SK-N-SH treated with all-trans-retinoic acid at 6 μM for 48 hours (cell line): ENCODE measurements at regions not wholly inside any gene's neighbourhood (a gene's known extent, or its start where the extent isn't known, plus 50 kb on each side); places are given as distances from the start of the nearest gene placed in this dataset.

Experiments
- ATAC-seq: fragments of 200-7000 bp; cut with Tn5 transposase; 3 replicates; pipeline ENCODE4 v1.9.1; 2020; ENCODE audit warnings: mild to moderate bottlenecking, moderate library complexity
- ARNTL ChIP-seq: fragments of 450-650 bp; formaldehyde crosslinking; IDR thresholded peaks from 2 replicates; pipeline ENCODE4 v1.5.0; 2020; ENCODE audit warnings: low read depth, mild to moderate bottlenecking, moderate library complexity, borderline replicate concordance
- BACH2 ChIP-seq: fragments of 250-450 bp; sonication (Bioruptor Pico); IDR thresholded peaks from 2 replicates; pipeline ENCODE4 v1.9.0; 2021; ENCODE audit warnings: mild to moderate bottlenecking, borderline replicate concordance
- CREB5 ChIP-seq: fragments of 250-450 bp; sonication (Bioruptor Pico); IDR thresholded peaks from 2 replicates; pipeline ENCODE4 v1.5.1; 2020; ENCODE audit warnings: low read depth, mild to moderate bottlenecking, moderate library complexity
- CSDC2 ChIP-seq: fragments of 250-450 bp; sonication (Bioruptor Pico); IDR thresholded peaks from 2 replicates; pipeline ENCODE4 v1.5.0; 2020; ENCODE audit warnings: mild to moderate bottlenecking, moderate library complexity
- CSRNP3 ChIP-seq: fragments of 250-450 bp; sonication (Bioruptor Pico); IDR thresholded peaks from 2 replicates; pipeline ENCODE4 v1.5.1; 2021; ENCODE audit warnings: mild to moderate bottlenecking, moderate library complexity
- ESRRG ChIP-seq: fragments of 250-450 bp; sonication (Bioruptor Pico); IDR thresholded peaks from 2 replicates; pipeline ENCODE4 v1.6.1; 2021; ENCODE audit warnings: mild to moderate bottlenecking
- GLIS3 ChIP-seq: fragments of 250-450 bp; sonication (Bioruptor Pico); IDR thresholded peaks from 2 replicates; pipeline ENCODE4 v1.5.0; 2020; ENCODE audit warnings: mild to moderate bottlenecking, moderate library complexity
- ISL1 ChIP-seq: fragments of 250-450 bp; sonication (Bioruptor Pico); IDR thresholded peaks from 2 replicates; pipeline ENCODE4 v2.1.2; 2022; ENCODE audit warnings: mild to moderate bottlenecking, moderate library complexity
- OSR1 ChIP-seq: fragments of 250-450 bp; sonication (Bioruptor Pico); IDR thresholded peaks from 2 replicates; pipeline ENCODE4 v1.8.0; 2022; ENCODE audit warnings: moderate library complexity, mild to moderate bottlenecking, inconsistent platforms
- PATZ1 ChIP-seq: fragments of 250-450 bp; sonication (Bioruptor Pico); IDR thresholded peaks from 2 replicates; pipeline ENCODE4 v1.8.0; 2020; ENCODE audit warnings: mild to moderate bottlenecking, moderate library complexity, borderline replicate concordance
- POU6F1 ChIP-seq: fragments of 250-450 bp; sonication (Bioruptor Pico); IDR thresholded peaks from 2 replicates; pipeline ENCODE4 v1.8.0; 2021; ENCODE audit warnings: low read depth, mild to moderate bottlenecking, moderate library complexity, borderline replicate concordance
- PPARA ChIP-seq: fragments of 250-450 bp; sonication (Bioruptor Pico); IDR thresholded peaks from 2 replicates; pipeline ENCODE4 v1.5.0; 2020; ENCODE audit warnings: mild to moderate bottlenecking, borderline replicate concordance
- RARB ChIP-seq: fragments of 250-450 bp; sonication (Bioruptor Pico); IDR thresholded peaks from 2 replicates; pipeline ENCODE4 v1.8.0; 2021; ENCODE audit warnings: mild to moderate bottlenecking, moderate library complexity
- SNAI2 ChIP-seq: fragments of 250-450 bp; sonication (Bioruptor Pico); IDR thresholded peaks from 2 replicates; pipeline ENCODE4 v1.5.0; 2020; ENCODE audit warnings: mild to moderate bottlenecking, moderate library complexity
- TCF4 ChIP-seq: fragments of 250-450 bp; sonication (Bioruptor Pico); IDR thresholded peaks from 2 replicates; pipeline ENCODE4 v1.8.0; 2021; ENCODE audit warnings: mild to moderate bottlenecking, moderate library complexity, borderline replicate concordance
- TOX ChIP-seq: fragments of 250-450 bp; sonication (Bioruptor Pico); IDR thresholded peaks from 2 replicates; pipeline ENCODE4 v1.8.0; 2021; ENCODE audit warnings: mild to moderate bottlenecking, moderate library complexity, borderline replicate concordance
- TSHZ2 ChIP-seq: fragments of 250-450 bp; sonication (Bioruptor Pico); IDR thresholded peaks from 2 replicates; pipeline ENCODE4 v1.5.0; 2020; ENCODE audit warnings: mild to moderate bottlenecking, moderate library complexity
- ZC3H10 ChIP-seq: fragments of 250-450 bp; sonication (Bioruptor Pico); IDR thresholded peaks from 2 replicates; pipeline ENCODE4 v1.5.1; 2021; ENCODE audit warnings: mild to moderate bottlenecking, moderate library complexity
- ZFP3 ChIP-seq: fragments of 250-450 bp; sonication (Bioruptor Pico); IDR thresholded peaks from 2 replicates; pipeline ENCODE4 v1.5.0; 2020; ENCODE audit warnings: mild to moderate bottlenecking, moderate library complexity
- ZFP30 ChIP-seq: fragments of 450-650 bp; formaldehyde crosslinking; IDR thresholded peaks from 2 replicates; pipeline ENCODE4 v1.5.0; 2022; ENCODE audit warnings: mild to moderate bottlenecking, moderate library complexity
- ZNF565 ChIP-seq: fragments of 450-650 bp; formaldehyde crosslinking; conservative IDR thresholded peaks from 2 replicates; pipeline ENCODE4 v1.5.0; 2020; ENCODE audit warnings: low read depth, mild to moderate bottlenecking, moderate library complexity
- ZNF70 ChIP-seq: fragments of 450-650 bp; formaldehyde crosslinking; IDR thresholded peaks from 2 replicates; pipeline ENCODE4 v1.5.0; 2020; ENCODE audit warnings: mild to moderate bottlenecking, moderate library complexity
- ZNF8 ChIP-seq: fragments of 450-650 bp; formaldehyde crosslinking; IDR thresholded peaks from 2 replicates; pipeline ENCODE4 v1.5.0; 2020; ENCODE audit warnings: mild to moderate bottlenecking, moderate library complexity

- no peak for ATAC-seq
- TF ChIP-seq ZC3H10 (CRISPR knock-in tag): no peak
- no peak for TF ChIP-seq OSR1 (CRISPR knock-in tag)
- no peak for TF ChIP-seq BACH2 (CRISPR knock-in tag)
- no peak for TF ChIP-seq CSDC2 (CRISPR knock-in tag)
- TF ChIP-seq CREB5: no peak
- TF ChIP-seq ZFP30 (CRISPR knock-in tag): no peak
- no peak for TF ChIP-seq RARB
- no peak for TF ChIP-seq ARNTL (CRISPR knock-in tag)
- no peak for TF ChIP-seq CSRNP3
- TF ChIP-seq TCF4: no peak
- no peak for TF ChIP-seq PATZ1 (CRISPR knock-in tag)
- no peak for TF ChIP-seq POU6F1
- no peak for TF ChIP-seq ESRRG (CRISPR knock-in tag)
- no peak for TF ChIP-seq ZNF565
- TF ChIP-seq ZNF8 (CRISPR knock-in tag): no peak
- no peak for TF ChIP-seq TSHZ2 (CRISPR knock-in tag)
- no peak for TF ChIP-seq TOX
- TF ChIP-seq SNAI2 (CRISPR knock-in tag): no peak
- no peak for TF ChIP-seq ZFP3 (CRISPR knock-in tag)
Measured at GRCh38 chr6:112822769-112823168, 475.6 kb downstream of the RFPL4B start.

GRCh38 chr6:112827793-112828192 lies 480.7 kb downstream of the RFPL4B start:
- ATAC-seq: no peak
- TF ChIP-seq RARB (no peak), BACH2 (CRISPR knock-in tag) (no peak), ZFP30 (CRISPR knock-in tag) (no peak), CSDC2 (CRISPR knock-in tag) (no peak), CREB5 (no peak), ISL1 (CRISPR knock-in tag) (no peak), SNAI2 (CRISPR knock-in tag) (no peak), PPARA (CRISPR knock-in tag) (no peak), ZC3H10 (CRISPR knock-in tag) (no peak), ZNF70 (no peak), PATZ1 (CRISPR knock-in tag) (no peak), TOX (no peak), ZFP3 (CRISPR knock-in tag) (no peak), TCF4 (no peak), GLIS3 (CRISPR knock-in tag) (no peak)
